GM19463 (cell line): ENCODE measurements at regions not wholly inside any gene's neighbourhood (a gene's known extent, or its start where the extent isn't known, plus 50 kb on each side); places are given as distances from the start of the nearest gene placed in this dataset.

Source experiments
- ATAC-seq: cut with Tn5 transposase; IDR thresholded peaks from one replicate; pipeline ENCODE4 v1.9.1; 2021; ENCODE audit warnings: mild to moderate bottlenecking, moderate library complexity; ENCODE audit not compliant: unreplicated experiment

GRCh38 chr14:42192738-42193653, 586.3 kb downstream of the LRFN5 start:
- no peak for ATAC-seq

- no peak for ATAC-seq
Observed at GRCh38 chr14:42190744-42191143, 584.1 kb downstream of the LRFN5 start.

- ATAC-seq = no peak
Observed at GRCh38 chr14:42187846-42188245, 581.2 kb downstream of the LRFN5 start.

GRCh38 chr14:42185718-42186117, 579.0 kb downstream of the LRFN5 start:
- no peak for ATAC-seq

GRCh38 chr14:42174357-42174756, 567.7 kb downstream of the LRFN5 start:
- no peak for ATAC-seq

- no peak for ATAC-seq
Observed at GRCh38 chr14:42173206-42173605, 566.5 kb downstream of the LRFN5 start.

- ATAC-seq = no peak
Observed at GRCh38 chr14:42172304-42172703, 565.6 kb downstream of the LRFN5 start.

GRCh38 chr14:42163136-42163535, 556.5 kb downstream of the LRFN5 start:
- no peak for ATAC-seq

GRCh38 chr14:42159138-42159537, 552.5 kb downstream of the LRFN5 start:
- no peak for ATAC-seq

GRCh38 chr14:42149609-42150261, 543.1 kb downstream of the LRFN5 start:
- ATAC-seq = no peak

- ATAC-seq = no peak
Observed at GRCh38 chr14:42145766-42146165, 539.1 kb downstream of the LRFN5 start.

GRCh38 chr14:42143114-42143513, 536.4 kb downstream of the LRFN5 start:
- no peak for ATAC-seq

- no peak for ATAC-seq
Observed at GRCh38 chr14:42141328-42141727, 534.7 kb downstream of the LRFN5 start.

GRCh38 chr14:42140831-42141279, 534.2 kb downstream of the LRFN5 start:
- ATAC-seq = no peak

GRCh38 chr14:42140001-42140400, 533.3 kb downstream of the LRFN5 start:
- no peak for ATAC-seq

- ATAC-seq = no peak
Observed at GRCh38 chr14:42138406-42138805, 531.7 kb downstream of the LRFN5 start.

- no peak for ATAC-seq
Observed at GRCh38 chr14:42130815-42131214, 524.1 kb downstream of the LRFN5 start.

- no peak for ATAC-seq
Observed at GRCh38 chr14:42123526-42123925, 516.9 kb downstream of the LRFN5 start.

- no peak for ATAC-seq
Observed at GRCh38 chr14:42113358-42114069, 506.8 kb downstream of the LRFN5 start.

GRCh38 chr14:42112108-42112507, 505.4 kb downstream of the LRFN5 start:
- no peak for ATAC-seq

GRCh38 chr14:42111355-42111754, 504.7 kb downstream of the LRFN5 start:
- ATAC-seq = no peak
